Skin epidermis (tissue), 12 donors: ENCODE measurements at regions not wholly inside any gene's neighbourhood (a gene's known extent, or its start where the extent isn't known, plus 50 kb on each side); places are given as distances from the start of the nearest gene placed in this dataset.
A peak's percentile ranks its signal among the peaks of the same experiment; 100 is the strongest.

Experiments used
- H3K27ac ChIP-seq, 21 experiments: fragments of 200-600 bp; sonication (generic) in 11 of 21; one replicate each; pipeline ENCODE4 v1.5.0; 2020; ENCODE audit warnings: mild to moderate bottlenecking in 3 of 21, inconsistent platforms in 2 of 21, moderate library complexity in 2 of 21
- H3K4me3 ChIP-seq, 7 experiments: fragments of 200-600 bp; sonication (generic) in 2 of 7; one replicate each; pipeline ENCODE4 v1.5.0; 2020; ENCODE audit warnings: inconsistent platforms in 2 of 7, mild to moderate bottlenecking in 2 of 7, moderate library complexity in 1 of 7

- H3K4me3 ChIP-seq = no peak overlapping the region
- H3K27ac ChIP-seq = no peak overlapping the region
Measured at GRCh38 chr7:32357535-32358277, 132.5 kb downstream of the LSM5 start.

- Histone ChIP-seq H3K4me3 (no peak overlapping the region), H3K27ac (no peak overlapping the region)
Measured at GRCh38 chr7:32347244-32347828, 142.8 kb downstream of the LSM5 start.

GRCh38 chr7:32346253-32346652, 143.9 kb downstream of the LSM5 start:
- H3K27ac ChIP-seq = no peak overlapping the region
- H3K4me3 ChIP-seq = no peak overlapping the region

- H3K4me3 ChIP-seq = no peak overlapping the region
- H3K27ac ChIP-seq = peak overlapping the region in 5 of 21 experiments; percentile 26 to 69 (median 30)
Measured at GRCh38 chr7:32336726-32337125, 153.5 kb downstream of the LSM5 start.

- H3K27ac ChIP-seq = no peak overlapping the region
- H3K4me3 ChIP-seq = no peak overlapping the region
Measured at GRCh38 chr7:32335107-32335506, 155.1 kb downstream of the LSM5 start.

- Histone ChIP-seq H3K27ac (no peak overlapping the region), H3K4me3 (no peak overlapping the region)
Measured at GRCh38 chr7:32330602-32331001, 159.6 kb downstream of the LSM5 start.

GRCh38 chr7:32326078-32326477, 164.1 kb downstream of the LSM5 start:
- H3K27ac ChIP-seq = no peak overlapping the region
- no peak overlapping the region for H3K4me3 ChIP-seq

- H3K4me3 ChIP-seq = no peak overlapping the region
- H3K27ac ChIP-seq = no peak overlapping the region
Measured at GRCh38 chr7:32323712-32324111, 166.5 kb downstream of the LSM5 start.

- no peak overlapping the region for H3K4me3 ChIP-seq
- H3K27ac ChIP-seq = no peak overlapping the region
Measured at GRCh38 chr7:32319012-32319382, 171.2 kb downstream of the LSM5 start.

GRCh38 chr7:32318300-32319011, 171.7 kb downstream of the LSM5 start:
- no peak overlapping the region for H3K27ac ChIP-seq
- H3K4me3 ChIP-seq = no peak overlapping the region

GRCh38 chr7:32316839-32317238, 173.3 kb downstream of the LSM5 start:
- H3K4me3 ChIP-seq = no peak overlapping the region
- no peak overlapping the region for H3K27ac ChIP-seq

GRCh38 chr7:32314761-32315160, 175.4 kb downstream of the LSM5 start:
- H3K4me3 ChIP-seq = no peak overlapping the region
- H3K27ac ChIP-seq = no peak overlapping the region

- no peak overlapping the region for H3K4me3 ChIP-seq
- no peak overlapping the region for H3K27ac ChIP-seq
Measured at GRCh38 chr7:32301427-32301826, 188.8 kb downstream of the LSM5 start.

GRCh38 chr7:32299133-32299702, 191.0 kb downstream of the LSM5 start:
- peak overlapping the region; percentile 10 to 43 (median 28) for H3K4me3 ChIP-seq
- no peak overlapping the region for H3K27ac ChIP-seq

- Histone ChIP-seq H3K4me3 (peak overlapping the region; percentile 10 to 43 (median 28)), H3K27ac (peak overlapping the region in 2 of 21 experiments; percentile 5 to 34)
Measured at GRCh38 chr7:32298408-32299132, 191.6 kb downstream of the LSM5 start.

- no peak overlapping the region for H3K27ac ChIP-seq
- no peak overlapping the region for H3K4me3 ChIP-seq
Measured at GRCh38 chr7:32293833-32294232, 196.3 kb downstream of the LSM5 start.

- H3K4me3 ChIP-seq = no peak overlapping the region
- H3K27ac ChIP-seq = no peak overlapping the region
Measured at GRCh38 chr7:32289651-32290414, 200.3 kb downstream of the LSM5 start.

- H3K4me3 ChIP-seq = no peak overlapping the region
Measured at GRCh38 chr7:32285698-32286097, 204.5 kb downstream of the LSM5 start.

GRCh38 chr7:32283546-32283945, 206.6 kb downstream of the LSM5 start:
- Histone ChIP-seq H3K27ac (no peak overlapping the region), H3K4me3 (no peak overlapping the region)

More at GRCh38 chr7:32285698-32286097, 204.5 kb downstream of the LSM5 start:
- H3K27ac ChIP-seq = no peak overlapping the region
